ENCODE measurements at regions not wholly inside any gene's neighbourhood (a gene's known extent, or its start where the extent isn't known, plus 50 kb on each side); places are given as distances from the start of the nearest gene placed in this dataset.
"Not testable (repeated sequence)": the region's sequence is repeated elsewhere in the genome, so short reads cannot be mapped to it uniquely, and the experiment has no call there.

DNA sequence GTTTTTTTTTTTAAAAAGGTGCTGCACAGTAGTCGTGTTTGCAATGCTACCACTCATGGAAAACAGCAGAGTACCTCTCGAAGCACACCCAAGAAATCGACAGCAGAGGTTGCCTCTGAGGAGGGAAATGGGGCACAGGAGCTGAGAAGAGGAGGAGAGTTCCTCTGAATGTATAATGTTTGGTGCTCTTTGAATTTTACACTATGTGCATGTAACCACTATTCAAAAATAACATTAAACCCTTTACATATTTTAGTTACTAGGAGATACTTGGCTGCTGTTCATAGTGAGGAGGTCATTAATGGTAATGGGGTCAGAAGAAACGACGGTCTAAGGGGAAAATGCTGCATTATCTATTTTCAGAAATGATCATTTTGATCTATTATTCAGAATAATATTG is 129.4 kb upstream of the CLEC14A start:
- TF ChIP-seq, protein P1, sequence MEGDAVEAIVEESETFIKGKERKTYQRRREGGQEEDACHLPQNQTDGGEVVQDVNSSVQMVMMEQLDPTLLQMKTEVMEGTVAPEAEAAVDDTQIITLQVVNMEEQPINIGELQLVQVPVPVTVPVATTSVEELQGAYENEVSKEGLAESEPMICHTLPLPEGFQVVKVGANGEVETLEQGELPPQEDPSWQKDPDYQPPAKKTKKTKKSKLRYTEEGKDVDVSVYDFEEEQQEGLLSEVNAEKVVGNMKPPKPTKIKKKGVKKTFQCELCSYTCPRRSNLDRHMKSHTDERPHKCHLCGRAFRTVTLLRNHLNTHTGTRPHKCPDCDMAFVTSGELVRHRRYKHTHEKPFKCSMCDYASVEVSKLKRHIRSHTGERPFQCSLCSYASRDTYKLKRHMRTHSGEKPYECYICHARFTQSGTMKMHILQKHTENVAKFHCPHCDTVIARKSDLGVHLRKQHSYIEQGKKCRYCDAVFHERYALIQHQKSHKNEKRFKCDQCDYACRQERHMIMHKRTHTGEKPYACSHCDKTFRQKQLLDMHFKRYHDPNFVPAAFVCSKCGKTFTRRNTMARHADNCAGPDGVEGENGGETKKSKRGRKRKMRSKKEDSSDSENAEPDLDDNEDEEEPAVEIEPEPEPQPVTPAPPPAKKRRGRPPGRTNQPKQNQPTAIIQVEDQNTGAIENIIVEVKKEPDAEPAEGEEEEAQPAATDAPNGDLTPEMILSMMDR (IDR thresholded peaks at IDR 0.05; ENCODE audit: low read length, missing control alignments), result no peak
- DNase-seq (ENCODE audit: low read depth), result no peak

GRCh38 chr14:38384741-38385140 is 128.8 kb upstream of the CLEC14A start:
- no peak for DNase-seq (ENCODE audit: low read depth)

More for the DNA sequence above, 129.4 kb upstream of the CLEC14A start:
- no peak overlapping the region for H3K4me3 ChIP-seq (replicated peaks; ENCODE audit: low read depth, low read length)

DNA sequence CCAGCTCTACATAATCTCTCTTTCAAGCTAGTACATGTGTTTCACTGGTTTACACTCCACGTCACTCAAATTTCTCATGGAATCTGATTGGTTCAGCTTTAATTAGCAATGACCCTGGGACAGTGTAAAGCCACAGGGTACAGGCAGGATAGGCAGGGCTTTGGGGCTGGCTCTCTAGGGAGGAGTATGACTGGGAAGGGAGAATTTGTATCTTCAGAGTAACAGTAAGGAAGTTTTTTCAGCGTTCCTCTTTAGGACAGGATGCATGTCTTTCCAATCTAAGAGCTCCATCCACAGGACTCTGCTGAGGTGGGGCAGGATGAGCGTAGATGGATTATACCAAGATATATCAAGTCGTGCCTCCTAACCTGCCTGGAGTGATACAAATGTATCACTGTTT is 112.0 kb upstream of the CLEC14A start:
- no peak overlapping the region for H3K4me3 ChIP-seq (replicated peaks; ENCODE audit: low read depth, low read length)
- TF ChIP-seq, protein P1 (IDR thresholded peaks at IDR 0.05; ENCODE audit: low read length, missing control alignments), result no peak
- DNase-seq (ENCODE audit: low read depth), result no peak

More at GRCh38 chr14:38384741-38385140, 128.8 kb upstream of the CLEC14A start:
- H3K4me3 ChIP-seq (replicated peaks; ENCODE audit: low read depth, low read length), result no peak overlapping the region
- TF ChIP-seq, protein P1 (IDR thresholded peaks at IDR 0.05; ENCODE audit: low read length, missing control alignments), result no peak

DNA sequence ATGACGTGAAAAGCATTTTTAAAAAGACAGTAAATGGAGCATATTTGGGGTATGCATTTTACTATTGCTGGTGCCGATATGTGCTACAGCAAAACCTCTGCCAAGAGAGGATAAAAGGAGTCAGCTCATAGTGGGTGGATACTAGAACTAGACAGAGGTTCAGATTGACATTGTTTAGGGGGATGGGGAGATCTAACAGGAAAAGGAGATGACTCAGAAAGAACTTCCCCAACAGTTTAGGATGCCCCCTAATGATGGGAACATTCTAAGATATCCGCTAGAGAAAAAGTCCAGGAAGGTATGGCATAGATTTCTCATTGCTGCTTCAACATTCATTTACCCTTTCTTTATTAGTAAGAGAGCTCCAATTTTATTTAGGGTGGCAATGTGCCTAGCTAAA is 110.5 kb upstream of the CLEC14A start:
- no peak overlapping the region for H3K4me3 ChIP-seq (replicated peaks; ENCODE audit: low read depth, low read length)
- TF ChIP-seq, protein P1 (IDR thresholded peaks at IDR 0.05; ENCODE audit: low read length, missing control alignments), result no peak
- DNase-seq (ENCODE audit: low read depth), result peak; percentile 65

- DNase-seq (ENCODE audit: low read depth), result no peak
- H3K4me3 ChIP-seq (replicated peaks; ENCODE audit: low read depth, low read length), result no peak overlapping the region
- TF ChIP-seq, protein P1 (IDR thresholded peaks at IDR 0.05; ENCODE audit: low read length, missing control alignments), result no peak
Observed at GRCh38 chr14:38363217-38363616, 107.3 kb upstream of the CLEC14A start.

DNA sequence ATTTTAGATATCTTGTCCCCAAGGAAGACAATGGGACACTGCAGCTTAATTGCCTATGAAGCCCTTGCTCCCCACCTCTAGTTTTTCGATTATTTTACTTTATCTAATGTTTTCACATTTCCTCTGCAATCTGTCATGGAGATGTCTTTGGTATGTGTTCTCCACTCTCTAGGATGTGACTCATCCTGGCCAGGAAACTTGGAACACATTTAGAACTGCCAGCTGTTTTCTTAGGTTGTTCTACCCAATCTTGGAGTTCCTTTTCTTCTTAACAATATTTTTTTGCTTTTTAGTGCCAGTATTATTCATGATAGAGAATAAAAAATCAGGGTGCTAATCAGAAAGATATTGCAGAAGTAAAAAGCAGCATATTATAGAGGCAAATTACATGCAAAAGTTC is 101.7 kb upstream of the CLEC14A start:
- TF ChIP-seq, protein P1 (IDR thresholded peaks at IDR 0.05; ENCODE audit: low read length, missing control alignments), result no peak
- no peak overlapping the region for H3K4me3 ChIP-seq (replicated peaks; ENCODE audit: low read depth, low read length)
- peak; percentile 95 for DNase-seq (ENCODE audit: low read depth)

GRCh38 chr14:38355473-38355872 is 99.6 kb upstream of the CLEC14A start:
- not testable (repeated sequence) for DNase-seq (ENCODE audit: low read depth); H3K4me3 ChIP-seq (replicated peaks; ENCODE audit: low read depth, low read length)

All from fibroblast of pulmonary artery (primary cell).